ENCODE measurements at regions not wholly inside any gene's neighbourhood (a gene's known extent, or its start where the extent isn't known, plus 50 kb on each side); places are given as distances from the start of the nearest gene placed in this dataset.

GRCh38 chr4:152269448-152270191 lies 266.3 kb downstream of the FBXW7 start:
- DNase-seq (ENCODE audit: low spot score) = no peak

- no peak for DNase-seq (ENCODE audit: low spot score)
Observed at GRCh38 chr4:152267811-152268210, 268.1 kb downstream of the FBXW7 start.

GRCh38 chr4:152266831-152267480 lies 268.9 kb downstream of the FBXW7 start:
- no peak for DNase-seq (ENCODE audit: low spot score)

- DNase-seq (ENCODE audit: low spot score) = no peak
Observed at GRCh38 chr4:152265149-152265621, 270.7 kb downstream of the FBXW7 start.

DNA sequence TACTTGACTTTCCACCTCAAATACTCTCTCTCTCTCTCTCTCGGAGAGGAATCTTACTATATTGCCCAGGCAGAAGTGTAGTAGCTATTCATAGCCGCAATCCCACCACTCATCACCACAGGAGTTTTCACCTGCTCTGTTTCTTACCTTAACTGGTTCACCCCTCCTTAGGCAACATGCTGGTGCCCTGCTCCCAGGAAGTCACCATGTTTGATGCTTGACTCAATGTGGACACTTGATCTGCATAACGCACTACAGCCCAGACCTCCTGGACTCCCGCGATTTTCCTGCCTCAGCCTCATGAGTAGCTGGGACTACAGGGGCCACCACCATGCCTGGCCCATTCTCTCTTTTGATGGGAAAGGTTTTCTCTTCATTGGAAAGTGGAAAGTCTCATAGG lies 271.8 kb downstream of the FBXW7 start:
- DNase-seq (ENCODE audit: low spot score) = no peak

DNA sequence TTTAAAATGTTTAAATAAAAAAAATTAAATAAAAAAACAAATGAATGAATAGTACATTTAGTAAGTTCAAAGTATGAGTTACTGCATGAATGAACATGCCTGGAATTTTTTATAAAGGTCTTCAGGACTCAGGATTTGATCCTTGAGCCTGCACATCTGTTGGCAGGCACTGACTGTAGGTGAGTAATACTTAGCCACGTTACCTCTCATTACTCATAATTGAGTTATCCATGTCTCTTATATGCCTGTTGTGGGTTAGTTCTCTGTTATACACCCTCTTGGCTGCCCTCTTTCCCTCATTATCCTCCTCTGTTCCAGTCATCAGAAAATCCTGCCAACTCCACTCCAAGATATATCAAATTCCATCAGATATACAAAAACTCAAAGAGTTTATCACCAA lies 276.0 kb downstream of the FBXW7 start:
- no peak for DNase-seq (ENCODE audit: low spot score)

GRCh38 chr4:152258804-152259708 lies 276.8 kb downstream of the FBXW7 start:
- DNase-seq (ENCODE audit: low spot score) = no peak

- no peak for DNase-seq (ENCODE audit: low spot score)
Observed at GRCh38 chr4:152258391-152258790, 277.5 kb downstream of the FBXW7 start.

DNA sequence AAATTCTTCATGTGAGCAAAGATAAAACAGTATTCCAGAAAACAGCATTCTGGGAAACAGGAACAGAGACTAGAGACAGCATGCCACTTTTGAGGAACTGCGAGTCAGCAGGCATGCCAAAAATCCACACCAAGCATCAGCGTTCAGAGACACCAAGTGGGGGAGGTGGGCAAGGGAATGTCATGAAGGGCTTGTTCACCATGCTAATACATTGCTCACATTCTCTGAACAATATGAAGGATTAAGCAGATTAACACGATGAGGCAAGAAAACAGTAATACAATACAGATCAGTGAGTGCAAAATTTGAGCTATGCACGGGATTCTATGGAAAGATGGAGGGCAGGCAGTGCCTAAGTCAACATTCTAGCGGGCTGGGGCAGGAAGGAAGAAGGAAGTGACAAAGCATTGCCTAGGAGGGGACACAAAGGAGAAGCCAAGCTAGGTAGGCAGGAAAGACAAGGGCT lies 278.3 kb downstream of the FBXW7 start:
- no peak for DNase-seq (ENCODE audit: low spot score)

- no peak for DNase-seq (ENCODE audit: low spot score)
Observed at GRCh38 chr4:152256996-152257395, 278.9 kb downstream of the FBXW7 start.

DNA sequence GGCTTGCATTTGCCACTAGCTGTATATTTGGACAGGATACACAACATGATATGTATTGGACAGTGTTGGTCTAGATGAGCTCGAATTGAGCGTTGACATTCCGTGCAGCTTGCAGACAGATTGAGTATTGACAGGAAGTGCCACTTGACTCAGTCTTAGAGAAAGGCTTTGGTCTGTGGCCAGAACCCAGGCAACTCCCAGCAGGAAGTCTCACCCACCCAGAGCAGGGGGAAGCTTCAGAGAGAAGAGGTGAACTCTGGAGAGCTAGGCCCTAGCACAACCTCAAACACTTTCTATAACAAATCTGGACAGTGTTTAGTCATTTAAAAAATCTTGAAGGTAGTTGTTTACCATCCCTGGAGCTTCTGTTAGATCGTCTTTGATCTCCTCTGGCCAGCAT lies 280.5 kb downstream of the FBXW7 start:
- DNase-seq (ENCODE audit: low spot score) = no peak

- DNase-seq (ENCODE audit: low spot score) = no peak
Observed at GRCh38 chr4:152248347-152248746, 287.5 kb downstream of the FBXW7 start.

GRCh38 chr4:152247271-152247975 lies 288.5 kb downstream of the FBXW7 start:
- no peak for DNase-seq (ENCODE audit: low spot score)

GRCh38 chr4:152246659-152247058 lies 289.2 kb downstream of the FBXW7 start:
- DNase-seq (ENCODE audit: low spot score) = no peak

GRCh38 chr4:152245680-152246079 lies 290.2 kb downstream of the FBXW7 start:
- DNase-seq (ENCODE audit: low spot score) = no peak

DNA sequence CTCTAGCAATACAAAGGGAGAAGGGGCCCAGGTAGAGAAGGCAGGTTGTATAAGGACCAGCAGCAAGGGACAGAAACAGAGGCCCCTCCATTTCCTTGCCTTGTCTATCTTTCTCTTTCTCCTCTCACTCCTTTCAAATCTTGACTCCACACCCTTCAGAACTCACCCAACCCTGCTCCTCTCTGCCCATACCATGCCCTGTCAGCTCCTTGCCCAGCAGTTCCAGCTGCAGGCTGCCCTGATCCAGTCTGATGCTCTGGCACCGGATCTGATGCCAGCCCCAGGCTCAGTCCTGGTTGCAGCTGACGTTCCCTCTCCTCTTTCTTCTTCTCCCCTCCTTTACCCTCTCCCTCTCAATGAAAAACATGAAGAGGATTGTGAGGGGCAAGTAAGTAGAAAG lies 291.2 kb downstream of the FBXW7 start:
- DNase-seq (ENCODE audit: low spot score) = no peak

- DNase-seq (ENCODE audit: low spot score) = no peak
Observed at GRCh38 chr4:152243896-152244595, 291.8 kb downstream of the FBXW7 start.

DNA sequence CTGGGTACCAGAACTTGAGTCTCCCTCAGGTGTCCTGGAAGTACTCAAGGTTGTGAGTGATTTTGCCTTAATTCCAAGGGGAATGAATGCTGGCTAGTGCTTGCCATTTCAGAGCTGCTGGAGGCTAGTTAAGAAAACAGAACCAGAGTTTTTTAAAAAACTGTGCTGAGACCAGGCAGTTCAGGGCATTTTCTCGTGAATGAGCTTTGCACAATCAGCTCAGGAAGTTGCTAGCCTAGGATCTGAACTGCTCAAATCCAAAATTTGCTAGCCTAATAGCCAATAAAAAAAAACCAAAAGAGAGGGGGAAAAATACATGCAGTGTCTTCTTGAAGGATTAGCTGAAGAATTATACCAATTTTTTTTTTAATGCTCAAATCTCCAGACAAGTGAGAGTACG lies 292.7 kb downstream of the FBXW7 start:
- no peak for DNase-seq (ENCODE audit: low spot score)

DNA sequence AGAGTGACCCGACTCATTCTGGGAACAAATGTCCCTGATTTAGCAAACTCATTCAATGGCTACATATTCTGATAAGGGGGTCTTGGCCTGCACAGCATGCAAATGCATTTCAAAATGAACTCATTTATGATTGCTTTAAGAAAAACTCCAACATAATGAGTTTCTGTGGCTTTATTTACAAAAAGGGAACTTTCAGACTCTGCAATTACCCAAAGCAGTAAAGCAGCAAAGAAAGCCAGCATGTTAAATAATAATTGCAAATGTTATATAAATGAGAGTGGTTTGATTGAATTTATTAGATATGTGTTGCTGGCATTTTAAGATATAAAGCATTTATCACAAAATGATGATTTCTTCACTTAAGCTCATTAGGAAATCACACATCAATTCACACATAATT lies 295.7 kb downstream of the FBXW7 start:
- DNase-seq (ENCODE audit: low spot score) = no peak

DNA sequence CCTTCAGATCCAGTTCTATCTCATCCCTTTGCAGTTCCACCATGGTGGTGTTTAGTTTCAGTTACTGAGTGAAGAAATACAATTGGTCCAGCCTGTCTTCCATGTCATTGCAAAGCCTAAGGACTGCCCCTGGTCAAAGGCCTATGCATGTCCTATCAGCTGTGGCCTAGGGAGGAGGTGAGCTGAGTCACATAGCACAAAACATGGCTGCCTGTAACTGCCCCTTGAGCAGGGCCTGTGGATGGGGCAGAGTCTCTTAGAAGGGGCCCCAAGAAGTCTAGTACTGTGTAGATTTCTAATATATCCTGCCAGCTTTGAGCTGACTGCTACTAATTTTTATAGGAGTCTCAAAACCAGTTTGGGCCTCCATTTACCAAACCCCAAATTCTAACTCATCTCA lies 296.7 kb downstream of the FBXW7 start:
- DNase-seq (ENCODE audit: low spot score) = no peak

DNA sequence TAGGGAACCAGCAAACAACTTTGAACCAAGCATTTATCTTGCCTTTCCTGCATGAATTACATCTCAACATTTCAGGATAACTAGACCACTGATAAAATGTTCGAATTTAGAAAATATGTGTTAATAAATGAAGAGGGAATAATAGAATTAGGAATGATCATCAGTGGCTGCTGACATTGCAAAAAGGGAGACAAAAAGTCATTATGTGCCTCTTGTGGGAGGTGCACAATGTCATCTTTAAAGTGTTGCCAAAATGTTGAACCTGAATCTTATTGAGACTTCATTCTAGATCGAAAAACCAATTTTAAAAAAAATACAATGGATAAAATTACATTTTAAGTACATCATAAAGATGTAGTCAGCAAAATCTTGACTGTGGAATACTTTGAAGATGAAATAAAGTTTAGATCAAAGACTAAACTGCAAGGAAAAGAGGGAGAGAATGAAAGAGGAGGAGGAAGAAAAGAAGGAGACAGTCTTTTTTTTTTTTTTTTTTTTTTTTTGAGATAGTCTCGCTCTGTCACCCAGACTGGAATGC lies 299.3 kb downstream of the FBXW7 start:
- DNase-seq (ENCODE audit: low spot score) = no peak

All from HuH-7.5 (cell line).